Neural cell (in vitro differentiated cells): ENCODE measurements at regions not wholly inside any gene's neighbourhood (a gene's known extent, or its start where the extent isn't known, plus 50 kb on each side); places are given as distances from the start of the nearest gene placed in this dataset.
"Not testable (repeated sequence)": the region's sequence is repeated elsewhere in the genome, so short reads cannot be mapped to it uniquely, and the experiment has no call there.

Experiments used
- H2AFZ ChIP-seq: fragments of 200-600, 300-800 bp; sonication (generic), shearing (Covaris generic); 2 replicates; pipeline ENCODE4 v1.6.0; 2014; ENCODE audit warnings: low read depth, mild to moderate bottlenecking, antibody characterized with exemption, low read length, moderate library complexity
- H3F3A ChIP-seq: fragments of 200-600 bp; shearing (Covaris generic); 2 replicates; pipeline ENCODE4 v1.6.1; 2016; ENCODE audit warnings: mild to moderate bottlenecking, moderate library complexity, mixed read lengths, antibody characterized with exemption, low read length; ENCODE audit not compliant: insufficient read depth, poor library complexity, severe bottlenecking
- H3K27ac ChIP-seq: fragments of 200-600, 300-800 bp; sonication (generic), shearing (Covaris generic); 2 replicates; pipeline ENCODE4 v1.5.1; 2014; ENCODE audit warnings: mild to moderate bottlenecking, low read length, moderate library complexity
- H3K27me3 ChIP-seq: fragments of 300-800, 200-600 bp; sonication (generic), shearing (Covaris generic); 2 replicates; pipeline ENCODE4 v1.6.0; 2014; ENCODE audit warnings: mild to moderate bottlenecking, low read depth, low read length, moderate library complexity; ENCODE audit not compliant: insufficient read depth
- H3K36me3 ChIP-seq: fragments of 300-800, 200-600 bp; sonication (generic), shearing (Covaris generic); 2 replicates; pipeline ENCODE4 v1.5.1; 2014; ENCODE audit warnings: mild to moderate bottlenecking, antibody characterized with exemption, low read length, moderate library complexity; ENCODE audit not compliant: insufficient read depth
- H3K4me2 ChIP-seq: fragments of 300-800, 200-600 bp; sonication (generic), shearing (Covaris generic); 2 replicates; pipeline ENCODE4 v1.6.0; 2014; ENCODE audit warnings: mild to moderate bottlenecking, low read length
- H3K4me3 ChIP-seq: fragments of 300-800, 200-600 bp; sonication (generic), shearing (Covaris generic); 2 replicates; pipeline ENCODE4 v1.5.1; 2014; ENCODE audit warnings: mild to moderate bottlenecking, low read length, moderate library complexity
- H3K79me2 ChIP-seq: fragments of 200-600 bp; shearing (Covaris generic); replicated peaks from 2 replicates; pipeline ENCODE4 v1.6.0; 2014; ENCODE audit warnings: mild to moderate bottlenecking, low read length, moderate library complexity; ENCODE audit not compliant: insufficient read depth
- H3K9ac ChIP-seq: fragments of 300-800, 200-600 bp; sonication (generic), shearing (Covaris generic); 2 replicates; pipeline ENCODE4 v1.6.1; 2016; ENCODE audit warnings: mild to moderate bottlenecking, low read length, mixed read lengths
- H3K9me2 ChIP-seq: fragments of 200-600 bp; shearing (Covaris generic); 2 replicates; pipeline ENCODE4 v1.6.1; 2016; ENCODE audit warnings: mild to moderate bottlenecking, low read length, mixed read lengths; ENCODE audit not compliant: insufficient read depth
- H3K9me3 ChIP-seq: fragments of 200-600, 300-800 bp; sonication (generic), shearing (Covaris generic); 2 replicates; pipeline ENCODE4 v1.6.1; 2016; ENCODE audit warnings: mild to moderate bottlenecking, mixed run types, low read length, moderate library complexity, mixed read lengths
- H4K20me1 ChIP-seq: fragments of 200-600 bp; shearing (Covaris generic); 2 replicates; pipeline ENCODE4 v1.6.1; 2016; ENCODE audit warnings: mild to moderate bottlenecking, mixed run types; ENCODE audit not compliant: insufficient read depth
- EP300 ChIP-seq: fragments of 450-650 bp; conservative IDR thresholded peaks from 2 replicates; pipeline ENCODE4 v1.6.1; 2014; ENCODE audit warnings: antibody characterized with exemption, mild to moderate bottlenecking, moderate library complexity; ENCODE audit not compliant: poor library complexity, severe bottlenecking
- EZH2 ChIP-seq: fragments of 200-600, 300-800 bp; shearing (Covaris generic), sonication (generic); IDR thresholded peaks from 2 replicates; pipeline ENCODE4 v1.6.1; 2014; ENCODE audit warnings: antibody characterized with exemption, low read length, borderline replicate concordance, mild to moderate bottlenecking; ENCODE audit not compliant: insufficient read depth, poor library complexity, severe bottlenecking
- MXI1 ChIP-seq: fragments of 450-650 bp; conservative IDR thresholded peaks from 2 replicates; pipeline ENCODE4 v1.6.1; 2014; ENCODE audit warnings: antibody characterized with exemption, mild to moderate bottlenecking; ENCODE audit not compliant: poor library complexity, severe bottlenecking
- POLR2AphosphoS5 ChIP-seq: IDR thresholded peaks from 2 replicates; pipeline ENCODE4 v1.6.1; 2012
- RAD21 ChIP-seq: fragments of 450-650 bp; conservative IDR thresholded peaks from 2 replicates; pipeline ENCODE4 v1.6.1; 2014; ENCODE audit warnings: antibody characterized with exemption, mild to moderate bottlenecking, moderate library complexity
- SMC3 ChIP-seq: fragments of 450-650 bp; conservative IDR thresholded peaks from 2 replicates; pipeline ENCODE4 v1.6.1; 2014; ENCODE audit warnings: antibody characterized with exemption, mild to moderate bottlenecking, moderate library complexity; ENCODE audit not compliant: poor library complexity
- TAF1 ChIP-seq: IDR thresholded peaks from 2 replicates; pipeline ENCODE4 v1.6.1; 2012; ENCODE audit warnings: low read depth
- TF ChIP-seq, protein P1 (sequence below): IDR thresholded peaks from 2 replicates; pipeline ENCODE4 v1.6.1; 2012; ENCODE audit warnings: borderline replicate concordance
- TF ChIP-seq, protein P2 (sequence below): fragments of 450-650 bp; IDR thresholded peaks from 2 replicates; pipeline ENCODE4 v1.5.1; 2014; ENCODE audit warnings: antibody characterized with exemption, mild to moderate bottlenecking, moderate library complexity; ENCODE audit not compliant: poor library complexity, severe bottlenecking

DNA sequence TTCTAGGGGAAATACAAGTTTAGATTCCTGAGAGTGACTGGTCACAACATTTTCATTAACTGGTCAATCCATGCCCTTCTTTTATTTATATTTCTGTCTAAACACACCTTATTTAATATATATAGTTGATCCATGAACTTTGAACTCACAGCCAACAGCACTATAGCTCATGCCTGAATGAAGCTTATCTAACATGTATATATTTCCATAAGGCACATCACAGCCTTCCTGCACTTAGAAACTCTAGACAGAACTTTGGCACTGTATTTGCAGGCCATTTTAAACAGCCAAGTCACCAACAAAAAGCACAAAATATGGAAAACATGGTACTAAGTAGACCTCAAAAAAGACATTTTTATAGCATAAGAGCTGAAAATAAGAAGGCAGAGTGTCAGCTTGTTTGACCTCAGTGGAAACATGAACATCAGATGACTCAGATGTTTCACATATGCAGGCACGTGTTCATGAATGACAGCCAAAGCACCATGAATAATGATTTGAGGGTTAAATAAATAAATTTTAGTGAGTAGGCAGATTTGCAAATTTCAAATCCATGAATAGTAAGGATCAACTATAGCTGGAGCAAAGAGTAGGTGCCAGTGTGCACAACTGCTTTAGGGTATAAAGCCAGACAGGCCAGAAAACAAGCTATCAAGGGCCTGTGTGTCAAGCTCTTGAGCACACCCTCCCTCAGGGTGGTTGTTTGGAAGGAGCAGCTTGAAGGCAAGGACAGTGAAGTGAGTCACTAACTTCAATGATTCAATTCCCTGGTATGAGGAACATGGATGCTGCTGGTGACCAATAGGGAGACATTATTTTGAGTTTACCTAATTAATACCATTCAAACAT, 88.9 kb upstream of the NT5E start (continued):
- TF ChIP-seq, protein P1, sequence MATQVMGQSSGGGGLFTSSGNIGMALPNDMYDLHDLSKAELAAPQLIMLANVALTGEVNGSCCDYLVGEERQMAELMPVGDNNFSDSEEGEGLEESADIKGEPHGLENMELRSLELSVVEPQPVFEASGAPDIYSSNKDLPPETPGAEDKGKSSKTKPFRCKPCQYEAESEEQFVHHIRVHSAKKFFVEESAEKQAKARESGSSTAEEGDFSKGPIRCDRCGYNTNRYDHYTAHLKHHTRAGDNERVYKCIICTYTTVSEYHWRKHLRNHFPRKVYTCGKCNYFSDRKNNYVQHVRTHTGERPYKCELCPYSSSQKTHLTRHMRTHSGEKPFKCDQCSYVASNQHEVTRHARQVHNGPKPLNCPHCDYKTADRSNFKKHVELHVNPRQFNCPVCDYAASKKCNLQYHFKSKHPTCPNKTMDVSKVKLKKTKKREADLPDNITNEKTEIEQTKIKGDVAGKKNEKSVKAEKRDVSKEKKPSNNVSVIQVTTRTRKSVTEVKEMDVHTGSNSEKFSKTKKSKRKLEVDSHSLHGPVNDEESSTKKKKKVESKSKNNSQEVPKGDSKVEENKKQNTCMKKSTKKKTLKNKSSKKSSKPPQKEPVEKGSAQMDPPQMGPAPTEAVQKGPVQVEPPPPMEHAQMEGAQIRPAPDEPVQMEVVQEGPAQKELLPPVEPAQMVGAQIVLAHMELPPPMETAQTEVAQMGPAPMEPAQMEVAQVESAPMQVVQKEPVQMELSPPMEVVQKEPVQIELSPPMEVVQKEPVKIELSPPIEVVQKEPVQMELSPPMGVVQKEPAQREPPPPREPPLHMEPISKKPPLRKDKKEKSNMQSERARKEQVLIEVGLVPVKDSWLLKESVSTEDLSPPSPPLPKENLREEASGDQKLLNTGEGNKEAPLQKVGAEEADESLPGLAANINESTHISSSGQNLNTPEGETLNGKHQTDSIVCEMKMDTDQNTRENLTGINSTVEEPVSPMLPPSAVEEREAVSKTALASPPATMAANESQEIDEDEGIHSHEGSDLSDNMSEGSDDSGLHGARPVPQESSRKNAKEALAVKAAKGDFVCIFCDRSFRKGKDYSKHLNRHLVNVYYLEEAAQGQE = no peak

DNA sequence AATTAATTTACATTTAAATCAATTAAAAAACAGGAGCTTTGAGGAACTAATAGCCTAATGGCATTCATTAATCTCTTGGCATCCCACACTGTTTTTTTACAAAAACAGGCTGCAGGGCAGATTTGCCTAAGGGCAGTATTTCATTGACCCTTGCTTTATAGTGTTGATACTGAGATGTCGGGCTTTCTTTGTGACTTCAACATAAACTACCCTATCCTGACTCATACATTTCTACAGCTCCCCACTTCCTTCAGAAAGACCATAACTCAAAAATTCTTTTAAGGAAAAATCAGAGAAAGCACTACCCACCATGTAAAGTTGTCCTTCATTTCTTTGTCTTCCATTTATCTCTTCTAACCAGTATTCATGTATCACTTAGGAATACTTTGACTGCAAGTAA, 92.2 kb upstream of the NT5E start:
- Histone ChIP-seq H3K9me3 (no peaks in the 10 kb centered on the region), H3K9me2 (no peaks in the 10 kb centered on the region), H3K27ac (no peak overlapping the region), H2AFZ (no peak overlapping the region), H3K36me3 (no peaks in the 10 kb centered on the region), H3K4me2 (no peak overlapping the region), H3K27me3 (no peaks in the 10 kb centered on the region), H3K79me2 (no peaks in the 10 kb centered on the region), H3K4me3 (no peak overlapping the region), H3F3A (no peaks in the 10 kb centered on the region), H3K9ac (no peak overlapping the region), H4K20me1 (no peaks in the 10 kb centered on the region)
- TF ChIP-seq EZH2 (no peak), SMC3 (no peak), RAD21 (no peak), TAF1 (no peak), MXI1 (no peak), POLR2AphosphoS5 (no peak), EP300 (no peak)
- TF ChIP-seq, protein P1 = no peak
- TF ChIP-seq, protein P2, sequence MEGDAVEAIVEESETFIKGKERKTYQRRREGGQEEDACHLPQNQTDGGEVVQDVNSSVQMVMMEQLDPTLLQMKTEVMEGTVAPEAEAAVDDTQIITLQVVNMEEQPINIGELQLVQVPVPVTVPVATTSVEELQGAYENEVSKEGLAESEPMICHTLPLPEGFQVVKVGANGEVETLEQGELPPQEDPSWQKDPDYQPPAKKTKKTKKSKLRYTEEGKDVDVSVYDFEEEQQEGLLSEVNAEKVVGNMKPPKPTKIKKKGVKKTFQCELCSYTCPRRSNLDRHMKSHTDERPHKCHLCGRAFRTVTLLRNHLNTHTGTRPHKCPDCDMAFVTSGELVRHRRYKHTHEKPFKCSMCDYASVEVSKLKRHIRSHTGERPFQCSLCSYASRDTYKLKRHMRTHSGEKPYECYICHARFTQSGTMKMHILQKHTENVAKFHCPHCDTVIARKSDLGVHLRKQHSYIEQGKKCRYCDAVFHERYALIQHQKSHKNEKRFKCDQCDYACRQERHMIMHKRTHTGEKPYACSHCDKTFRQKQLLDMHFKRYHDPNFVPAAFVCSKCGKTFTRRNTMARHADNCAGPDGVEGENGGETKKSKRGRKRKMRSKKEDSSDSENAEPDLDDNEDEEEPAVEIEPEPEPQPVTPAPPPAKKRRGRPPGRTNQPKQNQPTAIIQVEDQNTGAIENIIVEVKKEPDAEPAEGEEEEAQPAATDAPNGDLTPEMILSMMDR = no peak

DNA sequence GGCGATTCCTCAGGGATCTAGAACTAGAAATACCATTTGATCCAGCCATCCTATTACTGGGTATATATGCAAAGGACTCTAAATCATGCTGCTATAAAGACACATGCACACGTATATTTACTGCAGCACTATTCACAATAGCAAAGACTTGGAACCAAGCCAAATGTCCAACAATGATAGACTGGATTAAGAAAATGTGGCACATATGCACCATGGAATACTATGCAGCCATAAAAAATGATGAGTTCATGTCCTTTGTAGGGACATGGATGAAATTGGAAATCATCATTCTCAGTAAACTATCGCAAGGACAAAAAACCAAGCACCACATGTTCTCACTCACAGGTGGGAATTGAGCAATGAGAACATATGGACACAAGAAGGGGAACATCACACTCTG, 93.1 kb upstream of the NT5E start:
- not testable (repeated sequence) for H3K9me3 ChIP-seq, H3K9me2 ChIP-seq, H3F3A ChIP-seq, H3K9ac ChIP-seq, H3K27me3 ChIP-seq, H3K79me2 ChIP-seq, H2AFZ ChIP-seq, H3K4me2 ChIP-seq, H3K27ac ChIP-seq, H4K20me1 ChIP-seq, H3K4me3 ChIP-seq, H3K36me3 ChIP-seq
